GM12875 (cell line): ENCODE measurements at regions not wholly inside any gene's neighbourhood (a gene's known extent, or its start where the extent isn't known, plus 50 kb on each side); places are given as distances from the start of the nearest gene placed in this dataset.

Experiments used
- H3K4me3 ChIP-seq: one replicate; pipeline ENCODE4 v1.5.1; 2011; ENCODE audit warnings: low read depth, low read length, control low read depth
- TF ChIP-seq, protein P1 (sequence below): IDR thresholded peaks from 2 replicates; pipeline ENCODE4 v1.5.1; 2011; ENCODE audit warnings: low read depth, mild to moderate bottlenecking, control low read depth, inconsistent platforms, low read length, moderate library complexity, borderline replicate concordance; ENCODE audit not compliant: insufficient read depth

DNA sequence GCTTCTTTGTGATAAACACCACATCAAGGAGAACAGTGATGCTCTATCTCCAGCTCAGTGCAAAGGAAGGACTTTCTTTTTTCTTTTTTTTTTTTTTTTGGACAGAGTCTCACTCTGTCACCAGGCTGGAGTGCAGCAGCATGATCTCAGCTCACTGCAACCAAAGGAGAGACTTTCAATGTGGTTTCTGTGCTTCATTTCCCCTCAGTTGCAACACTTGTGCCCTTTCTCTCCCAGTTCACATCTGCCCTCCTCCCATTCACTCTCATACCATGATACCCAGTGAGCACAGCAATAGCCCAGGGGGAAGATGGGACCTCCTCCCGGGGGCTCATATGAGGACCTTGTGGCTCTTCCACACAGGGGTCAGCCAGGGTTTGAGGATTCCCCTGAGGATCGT lies 110.0 kb downstream of the MTRR start:
- TF ChIP-seq, protein P1, sequence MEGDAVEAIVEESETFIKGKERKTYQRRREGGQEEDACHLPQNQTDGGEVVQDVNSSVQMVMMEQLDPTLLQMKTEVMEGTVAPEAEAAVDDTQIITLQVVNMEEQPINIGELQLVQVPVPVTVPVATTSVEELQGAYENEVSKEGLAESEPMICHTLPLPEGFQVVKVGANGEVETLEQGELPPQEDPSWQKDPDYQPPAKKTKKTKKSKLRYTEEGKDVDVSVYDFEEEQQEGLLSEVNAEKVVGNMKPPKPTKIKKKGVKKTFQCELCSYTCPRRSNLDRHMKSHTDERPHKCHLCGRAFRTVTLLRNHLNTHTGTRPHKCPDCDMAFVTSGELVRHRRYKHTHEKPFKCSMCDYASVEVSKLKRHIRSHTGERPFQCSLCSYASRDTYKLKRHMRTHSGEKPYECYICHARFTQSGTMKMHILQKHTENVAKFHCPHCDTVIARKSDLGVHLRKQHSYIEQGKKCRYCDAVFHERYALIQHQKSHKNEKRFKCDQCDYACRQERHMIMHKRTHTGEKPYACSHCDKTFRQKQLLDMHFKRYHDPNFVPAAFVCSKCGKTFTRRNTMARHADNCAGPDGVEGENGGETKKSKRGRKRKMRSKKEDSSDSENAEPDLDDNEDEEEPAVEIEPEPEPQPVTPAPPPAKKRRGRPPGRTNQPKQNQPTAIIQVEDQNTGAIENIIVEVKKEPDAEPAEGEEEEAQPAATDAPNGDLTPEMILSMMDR, result no peak
- H3K4me3 ChIP-seq, result no peak overlapping the region

DNA sequence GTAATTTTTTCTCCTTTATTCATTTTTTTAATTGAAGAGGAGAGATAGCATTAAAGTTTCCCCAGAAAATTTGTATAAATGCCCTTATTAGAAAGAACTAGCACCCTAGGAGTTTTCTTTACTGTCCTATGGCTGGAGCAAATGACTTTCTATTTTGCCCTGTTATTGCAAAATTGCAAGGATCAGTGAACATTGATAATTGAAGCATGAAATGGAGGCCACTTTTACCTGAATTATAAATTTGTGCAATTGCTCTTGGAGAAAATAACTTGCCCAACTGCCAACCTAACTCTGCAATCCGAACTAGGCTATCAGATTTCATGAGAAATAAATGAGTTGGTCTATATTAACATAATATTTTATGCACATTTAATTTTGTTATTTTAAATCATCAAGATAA lies 111.9 kb downstream of the MTRR start:
- TF ChIP-seq, protein P1, result no peak
- no peak overlapping the region for H3K4me3 ChIP-seq

DNA sequence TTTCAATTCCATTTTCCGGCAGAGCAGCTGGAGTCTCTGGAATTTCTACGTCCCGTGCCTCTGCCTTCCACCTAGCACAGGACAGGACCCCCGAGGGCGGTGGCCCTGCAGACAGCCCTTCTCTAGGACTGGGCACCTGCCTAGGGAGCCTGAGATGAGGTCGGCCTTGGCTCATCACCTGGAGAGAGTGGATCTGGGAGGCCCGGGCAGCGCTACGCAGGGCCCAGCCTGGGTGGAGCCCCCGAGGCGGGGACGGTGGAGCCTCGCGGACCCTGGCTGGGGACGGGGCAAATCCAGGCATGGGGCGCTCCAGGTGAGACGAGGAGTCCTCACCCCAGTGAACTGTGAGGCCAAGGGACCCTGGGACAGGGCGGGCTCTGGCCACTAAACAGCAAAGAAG lies 114.5 kb downstream of the MTRR start:
- TF ChIP-seq, protein P1, result no peak
- no peak overlapping the region for H3K4me3 ChIP-seq

DNA sequence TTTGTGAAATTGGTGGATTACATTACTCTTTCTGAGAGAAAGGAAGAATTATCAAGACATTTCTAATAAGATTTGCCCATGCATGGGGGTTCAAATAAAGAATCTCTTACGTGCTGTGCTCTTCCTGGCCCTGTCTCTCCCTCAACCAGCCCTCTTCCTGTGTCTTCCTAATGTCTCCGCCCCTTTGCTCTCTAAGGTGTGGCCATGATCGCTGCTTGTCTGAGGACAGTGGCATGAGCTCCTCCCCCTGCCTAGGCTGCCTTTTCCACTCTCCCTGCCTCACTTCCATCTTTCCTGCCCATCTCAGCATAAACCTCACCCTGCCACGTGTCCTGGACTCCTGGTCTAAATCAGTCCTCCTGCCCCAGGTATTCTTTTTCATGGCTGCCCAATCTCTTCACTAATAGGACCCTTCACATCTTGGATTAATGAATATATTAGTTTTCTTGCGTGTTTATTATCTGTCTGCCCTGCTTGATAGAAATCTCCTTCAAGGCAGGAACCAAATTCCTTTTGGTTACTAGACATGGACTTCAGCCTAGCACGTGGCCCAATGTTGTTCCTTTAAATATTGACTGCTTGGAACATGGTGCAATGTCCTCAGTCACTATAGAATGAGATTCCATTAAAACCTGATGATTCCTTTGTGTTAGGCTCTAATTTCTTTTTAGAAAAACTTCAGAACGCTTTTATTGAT lies 122.3 kb downstream of the MTRR start:
- H3K4me3 ChIP-seq, result no peak overlapping the region
- TF ChIP-seq, protein P1, result no peak

DNA sequence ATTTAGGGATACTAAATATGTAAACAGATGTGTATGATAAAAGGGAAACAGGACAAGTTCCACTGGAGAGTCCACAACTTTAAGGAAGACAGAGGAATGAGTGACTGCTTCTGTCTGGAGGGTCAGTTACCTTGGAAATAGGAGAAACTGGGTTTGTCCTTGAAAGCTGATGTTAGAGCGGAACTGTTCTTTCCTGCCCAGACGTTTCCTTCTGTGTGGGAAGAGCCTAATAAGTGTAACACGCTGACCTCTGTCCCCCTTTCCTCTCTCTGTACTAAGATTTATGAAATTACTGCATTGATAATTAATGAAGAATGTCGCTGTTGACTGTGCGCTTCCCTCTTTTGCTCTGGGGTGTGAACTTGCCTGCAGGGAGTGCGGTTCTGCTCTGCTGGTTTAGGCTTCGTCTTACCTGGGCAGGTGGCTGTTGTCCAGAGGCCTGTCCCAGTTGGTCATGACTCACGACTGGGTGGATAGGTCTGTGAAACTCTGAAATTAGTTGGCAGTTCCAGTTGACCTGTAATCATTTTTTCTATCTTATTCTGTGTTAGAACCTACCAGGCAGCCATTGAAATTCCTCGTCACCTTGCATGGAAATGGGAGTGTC lies 126.8 kb downstream of the MTRR start:
- TF ChIP-seq, protein P1, result no peak
- H3K4me3 ChIP-seq, result no peak overlapping the region

DNA sequence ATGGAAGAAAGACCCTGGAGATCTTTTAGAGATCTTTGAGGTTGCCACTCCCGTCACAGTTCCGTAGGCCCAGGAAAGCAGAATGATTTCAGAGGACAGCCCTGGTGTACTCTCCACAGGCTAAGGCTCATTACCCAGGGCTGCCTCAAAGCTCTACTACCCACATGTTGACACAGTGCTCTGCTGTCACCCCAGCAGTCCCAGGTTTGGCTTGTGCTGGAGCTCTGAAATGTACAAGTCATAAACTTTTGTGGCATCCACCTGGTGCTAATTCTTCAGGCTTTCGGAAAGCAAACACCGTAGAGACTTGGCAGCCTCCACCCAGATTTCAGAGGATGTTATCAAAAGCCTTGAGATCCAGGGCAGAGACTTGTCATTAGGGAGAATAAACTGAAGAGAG lies 136.5 kb downstream of the MTRR start:
- TF ChIP-seq, protein P1, result no peak

More for the DNA sequence above, 136.5 kb downstream of the MTRR start:
- no peak overlapping the region for H3K4me3 ChIP-seq
